PC-3 (cell line): ENCODE measurements at regions not wholly inside any gene's neighbourhood (a gene's known extent, or its start where the extent isn't known, plus 50 kb on each side); places are given as distances from the start of the nearest gene placed in this dataset.

Experiments used
- CTCF ChIP-seq: fragments of 300-600 bp; sonication (generic); conservative IDR thresholded peaks from 2 replicates; pipeline ENCODE4 v1.5.1; 2017; ENCODE audit warnings: antibody characterized with exemption, low read depth, mild to moderate bottlenecking, low read length
- EZH2 ChIP-seq: fragments of 300-600 bp; sonication (generic); IDR thresholded peaks from one replicate; pipeline ENCODE4 v1.6.1; 2017; ENCODE audit warnings: antibody characterized with exemption, mild to moderate bottlenecking, low read length; ENCODE audit not compliant: unreplicated experiment

- TF ChIP-seq CTCF (no peak), EZH2 (no peak)
These were observed 1113.0 kb downstream of the CBLN2 start for GRCh38 chr18:71431171-71431570.
